Kidney epithelial cell (primary cell): ENCODE measurements at regions not wholly inside any gene's neighbourhood (a gene's known extent, or its start where the extent isn't known, plus 50 kb on each side); places are given as distances from the start of the nearest gene placed in this dataset.

Experiments
- DNase-seq: peaks from one replicate; pipeline ENCODE4 v3.0.0-alpha.2; 2010; ENCODE audit warnings: low read depth
- H3K27me3 ChIP-seq: 2 replicates; pipeline ENCODE4 v1.6.0; 2011; ENCODE audit warnings: low read length; ENCODE audit not compliant: control insufficient read depth, insufficient read depth
- H3K36me3 ChIP-seq: 2 replicates; pipeline ENCODE4 v1.5.1; 2011; ENCODE audit warnings: low read length; ENCODE audit not compliant: control insufficient read depth, insufficient read depth
- H3K4me3 ChIP-seq: 2 replicates; pipeline ENCODE4 v1.5.1; 2011; ENCODE audit warnings: low read depth, mild to moderate bottlenecking, control low read depth, low read length
- TF ChIP-seq, protein P1 (sequence below): IDR thresholded peaks from 2 replicates; pipeline ENCODE4 v1.5.1; 2011; ENCODE audit warnings: mild to moderate bottlenecking, moderate library complexity, low read length, control low read depth, inconsistent platforms; ENCODE audit not compliant: insufficient read depth, poor library complexity, severe bottlenecking

- Histone ChIP-seq H3K4me3 (no peak overlapping the region), H3K36me3 (no peaks in the 10 kb centered on the region), H3K27me3 (no peaks in the 10 kb centered on the region)
- DNase-seq = no peak
- TF ChIP-seq, protein P1, sequence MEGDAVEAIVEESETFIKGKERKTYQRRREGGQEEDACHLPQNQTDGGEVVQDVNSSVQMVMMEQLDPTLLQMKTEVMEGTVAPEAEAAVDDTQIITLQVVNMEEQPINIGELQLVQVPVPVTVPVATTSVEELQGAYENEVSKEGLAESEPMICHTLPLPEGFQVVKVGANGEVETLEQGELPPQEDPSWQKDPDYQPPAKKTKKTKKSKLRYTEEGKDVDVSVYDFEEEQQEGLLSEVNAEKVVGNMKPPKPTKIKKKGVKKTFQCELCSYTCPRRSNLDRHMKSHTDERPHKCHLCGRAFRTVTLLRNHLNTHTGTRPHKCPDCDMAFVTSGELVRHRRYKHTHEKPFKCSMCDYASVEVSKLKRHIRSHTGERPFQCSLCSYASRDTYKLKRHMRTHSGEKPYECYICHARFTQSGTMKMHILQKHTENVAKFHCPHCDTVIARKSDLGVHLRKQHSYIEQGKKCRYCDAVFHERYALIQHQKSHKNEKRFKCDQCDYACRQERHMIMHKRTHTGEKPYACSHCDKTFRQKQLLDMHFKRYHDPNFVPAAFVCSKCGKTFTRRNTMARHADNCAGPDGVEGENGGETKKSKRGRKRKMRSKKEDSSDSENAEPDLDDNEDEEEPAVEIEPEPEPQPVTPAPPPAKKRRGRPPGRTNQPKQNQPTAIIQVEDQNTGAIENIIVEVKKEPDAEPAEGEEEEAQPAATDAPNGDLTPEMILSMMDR = no peak
These were observed 584.4 kb upstream of the CDH4 start for GRCh38 chr20:60667641-60668040.

GRCh38 chr20:60669211-60669610 lies 582.9 kb upstream of the CDH4 start:
- no peaks in the 10 kb centered on the region for H3K36me3 ChIP-seq
- TF ChIP-seq, protein P1 = no peak
- no peak overlapping the region for H3K4me3 ChIP-seq
- DNase-seq = no peak
- H3K27me3 ChIP-seq = no peaks in the 10 kb centered on the region

- Histone ChIP-seq H3K27me3 (no peaks in the 10 kb centered on the region), H3K36me3 (no peaks in the 10 kb centered on the region), H3K4me3 (no peak overlapping the region)
- TF ChIP-seq, protein P1 = no peak
- no peak for DNase-seq
These were observed 576.0 kb upstream of the CDH4 start for GRCh38 chr20:60676011-60676410.

GRCh38 chr20:60677819-60678218 lies 574.2 kb upstream of the CDH4 start:
- TF ChIP-seq, protein P1 = no peak
- no peaks in the 10 kb centered on the region for H3K36me3 ChIP-seq
- DNase-seq = no peak

DNA sequence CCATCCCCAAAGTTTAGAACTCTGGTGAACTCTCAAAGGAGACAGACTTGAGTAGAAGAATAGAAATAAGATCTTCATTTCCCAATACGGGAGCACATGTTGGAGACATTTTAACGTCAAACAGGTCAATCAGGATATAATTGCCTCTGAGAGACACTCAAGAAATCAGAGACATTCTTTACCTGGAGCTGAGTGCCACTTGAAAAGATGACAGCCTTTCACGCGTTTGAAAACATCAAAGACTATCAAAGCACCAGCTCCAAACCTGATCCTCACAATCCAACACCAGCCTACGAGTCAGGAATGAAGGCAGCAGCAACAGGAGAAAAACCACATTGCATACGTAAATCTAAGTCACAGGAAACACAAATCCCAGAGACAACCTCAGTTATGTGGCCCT lies 571.5 kb upstream of the CDH4 start:
- Histone ChIP-seq H3K27me3 (no peaks in the 10 kb centered on the region), H3K36me3 (no peaks in the 10 kb centered on the region), H3K4me3 (no peak overlapping the region)
- DNase-seq = no peak
- TF ChIP-seq, protein P1 = no peak

More at GRCh38 chr20:60677819-60678218, 574.2 kb upstream of the CDH4 start:
- Histone ChIP-seq H3K4me3 (no peak overlapping the region), H3K27me3 (no peaks in the 10 kb centered on the region)

- Histone ChIP-seq H3K27me3 (no peaks in the 10 kb centered on the region), H3K36me3 (no peaks in the 10 kb centered on the region), H3K4me3 (no peak overlapping the region)
- TF ChIP-seq, protein P1 = no peak
- no peak for DNase-seq
These were observed 564.8 kb upstream of the CDH4 start for GRCh38 chr20:60687213-60687612.
